ENCODE measurements at regions not wholly inside any gene's neighbourhood (a gene's known extent, or its start where the extent isn't known, plus 50 kb on each side); places are given as distances from the start of the nearest gene placed in this dataset.

- TF ChIP-seq CTCF (IDR thresholded peaks at IDR 0.05) = no peak
- no peak for TF ChIP-seq EP300 (IDR thresholded peaks at IDR 0.05)
- no peak for TF ChIP-seq POLR2AphosphoS5 (IDR thresholded peaks at IDR 0.05)
- no peak for TF ChIP-seq POLR2A (IDR thresholded peaks at IDR 0.05)
These were observed 478.5 kb upstream of the DEPDC1 start for GRCh38 chr1:68975212-68975933.
